Activated CD8-positive, alpha-beta memory T cell treated with anti-CD3 and anti-CD28 coated beads, Interleukin-2, amount 50 U/mL, for 1 hour (primary cell): ENCODE measurements at regions not wholly inside any gene's neighbourhood (a gene's known extent, or its start where the extent isn't known, plus 50 kb on each side); places are given as distances from the start of the nearest gene placed in this dataset.
"Not testable (repeated sequence)": the region's sequence is repeated elsewhere in the genome, so short reads cannot be mapped to it uniquely, and the experiment has no call there.

Experiments
- DNase-seq: peaks from one replicate; pipeline ENCODE4 v3.0.0-alpha.2; 2020; ENCODE audit errors: extremely low read depth

- DNase-seq, result no peak
Observed at GRCh38 chr12:123061441-123062205, 81.1 kb downstream of the ARL6IP4 start.

- DNase-seq, result no peak
Observed at GRCh38 chr12:123059500-123059899, 79.0 kb downstream of the ARL6IP4 start.

- DNase-seq, result no peak
Observed at GRCh38 chr12:123058980-123059379, 78.5 kb downstream of the ARL6IP4 start.

- no peak for DNase-seq
Observed at GRCh38 chr12:123058481-123058880, 78.0 kb downstream of the ARL6IP4 start.

GRCh38 chr12:123057513-123058265, 77.2 kb downstream of the ARL6IP4 start:
- no peak for DNase-seq

GRCh38 chr12:123056709-123057108, 76.2 kb downstream of the ARL6IP4 start:
- no peak for DNase-seq

- DNase-seq, result no peak
Observed at GRCh38 chr12:123056053-123056452, 75.6 kb downstream of the ARL6IP4 start.

GRCh38 chr12:123055281-123055766, 74.8 kb downstream of the ARL6IP4 start:
- DNase-seq, result no peak

GRCh38 chr12:123054371-123054770, 73.9 kb downstream of the ARL6IP4 start:
- no peak for DNase-seq

GRCh38 chr12:123051556-123051955, 71.1 kb downstream of the ARL6IP4 start:
- DNase-seq, result no peak

- no peak for DNase-seq
Observed at GRCh38 chr12:123050913-123051312, 70.4 kb downstream of the ARL6IP4 start.

- no peak for DNase-seq
Observed at GRCh38 chr12:123050331-123050831, 69.9 kb downstream of the ARL6IP4 start.

GRCh38 chr12:123049398-123050240, 69.1 kb downstream of the ARL6IP4 start:
- DNase-seq, result no peak

- not testable (repeated sequence) for DNase-seq
Observed at GRCh38 chr12:123047892-123048291, 67.4 kb downstream of the ARL6IP4 start.

GRCh38 chr12:123047289-123047688, 66.8 kb downstream of the ARL6IP4 start:
- DNase-seq, result no peak

GRCh38 chr12:123046431-123046830, 66.0 kb downstream of the ARL6IP4 start:
- DNase-seq, result no peak

- no peak for DNase-seq
Observed at GRCh38 chr12:123045678-123046077, 65.2 kb downstream of the ARL6IP4 start.

- no peak for DNase-seq
Observed at GRCh38 chr12:123044351-123044750, 63.9 kb downstream of the ARL6IP4 start.

GRCh38 chr12:123043536-123044001, 63.1 kb downstream of the ARL6IP4 start:
- DNase-seq, result peak; percentile 55

GRCh38 chr12:123042833-123043232, 62.4 kb downstream of the ARL6IP4 start:
- DNase-seq, result no peak

GRCh38 chr12:123041811-123042655, 61.6 kb downstream of the ARL6IP4 start:
- no peak for DNase-seq
